ENCODE measurements at regions not wholly inside any gene's neighbourhood (a gene's known extent, or its start where the extent isn't known, plus 50 kb on each side); places are given as distances from the start of the nearest gene placed in this dataset.

- DNase-seq: no peak
- intact Hi-C loops (cut with DNase I; ENCODE audit: low total_unique reads): no loop called here
- H3K36me3 ChIP-seq (ENCODE audit: low read depth, missing control alignments): no peaks in the 10 kb centered on the region
- no peaks in the 10 kb centered on the region for H3K9me3 ChIP-seq
- no peak for TF ChIP-seq CTCF (IDR thresholded peaks at IDR 0.05)
- TF ChIP-seq POLR2A (IDR thresholded peaks at IDR 0.05): no peak
- WGBS, 2 donors: 64 to 78% methylated on average over 2 of the region's 2 CpGs
- no peaks in the 10 kb centered on the region for H3K4me1 ChIP-seq
- no peaks in the 10 kb centered on the region for H3K27me3 ChIP-seq
- peak overlapping the region in 1 of 2 donors; percentile 17 for H3K4me3 ChIP-seq
- H3K27ac ChIP-seq: no peak overlapping the region
Observed at GRCh38 chr3:1623896-1624295, 474.8 kb upstream of the CNTN4 start.

- no peak overlapping the region for H3K4me3 ChIP-seq
- H3K4me1 ChIP-seq: no peaks in the 10 kb centered on the region
- WGBS, 2 donors: 62 to 71% methylated on average over 7 of the region's 7 CpGs
- H3K27ac ChIP-seq: no peak overlapping the region
- no peak for DNase-seq
- no peaks in the 10 kb centered on the region for H3K36me3 ChIP-seq (ENCODE audit: low read depth, missing control alignments)
- TF ChIP-seq POLR2A (IDR thresholded peaks at IDR 0.05): no peak
- TF ChIP-seq CTCF (IDR thresholded peaks at IDR 0.05): no peak
- no peaks in the 10 kb centered on the region for H3K27me3 ChIP-seq
- H3K9me3 ChIP-seq: no peaks in the 10 kb centered on the region
- intact Hi-C loops (cut with DNase I; ENCODE audit: low total_unique reads): no loop called here
Observed at GRCh38 chr3:1632128-1632527, 466.5 kb upstream of the CNTN4 start.

- intact Hi-C loops (cut with DNase I; ENCODE audit: low total_unique reads): no loop called here
- Histone ChIP-seq H3K4me3 (no peak overlapping the region), H3K4me1 (no peaks in the 10 kb centered on the region), H3K27ac (no peak overlapping the region), H3K27me3 (no peaks in the 10 kb centered on the region), H3K36me3 (ENCODE audit: low read depth, missing control alignments) (no peaks in the 10 kb centered on the region), H3K9me3 (no peaks in the 10 kb centered on the region)
- DNase-seq: no peak
- 57 to 74% methylated on average over 1 of the region's 1 CpG for WGBS, 2 donors
- TF ChIP-seq POLR2A (IDR thresholded peaks at IDR 0.05) (no peak), CTCF (IDR thresholded peaks at IDR 0.05) (no peak)
Observed at GRCh38 chr3:1661839-1662238, 436.8 kb upstream of the CNTN4 start.

GRCh38 chr3:1664266-1664665 lies 434.4 kb upstream of the CNTN4 start:
- 75 to 94% methylated on average over 1 of the region's 1 CpG for WGBS, 2 donors
- no peak for DNase-seq
- H3K36me3 ChIP-seq (ENCODE audit: low read depth, missing control alignments): no peaks in the 10 kb centered on the region
- TF ChIP-seq CTCF (IDR thresholded peaks at IDR 0.05) (no peak), POLR2A (IDR thresholded peaks at IDR 0.05) (no peak)
- H3K9me3 ChIP-seq: no peaks in the 10 kb centered on the region
- no peaks in the 10 kb centered on the region for H3K4me1 ChIP-seq
- no peak overlapping the region for H3K4me3 ChIP-seq
- intact Hi-C loops (cut with DNase I; ENCODE audit: low total_unique reads): no loop called here
- H3K27me3 ChIP-seq: no peaks in the 10 kb centered on the region
- no peak overlapping the region for H3K27ac ChIP-seq

GRCh38 chr3:1666865-1667264 lies 431.8 kb upstream of the CNTN4 start:
- WGBS, 2 donors: 95 to 96% methylated on average over 1 of the region's 1 CpG
- intact Hi-C loops (cut with DNase I; ENCODE audit: low total_unique reads): no loop called here

More at GRCh38 chr3:1666865-1667264, 431.8 kb upstream of the CNTN4 start:
- DNase-seq: no peak
- H3K27me3 ChIP-seq: no peaks in the 10 kb centered on the region
- H3K27ac ChIP-seq: no peak overlapping the region
- H3K4me1 ChIP-seq: no peaks in the 10 kb centered on the region
- no peaks in the 10 kb centered on the region for H3K36me3 ChIP-seq (ENCODE audit: low read depth, missing control alignments)
- no peaks in the 10 kb centered on the region for H3K9me3 ChIP-seq
- H3K4me3 ChIP-seq: no peak overlapping the region
- TF ChIP-seq POLR2A (IDR thresholded peaks at IDR 0.05) (no peak), CTCF (IDR thresholded peaks at IDR 0.05) (no peak)

Measured in testis (tissue), 2 donors.